DLD1 (cell line): ENCODE measurements at regions not wholly inside any gene's neighbourhood (a gene's known extent, or its start where the extent isn't known, plus 50 kb on each side); places are given as distances from the start of the nearest gene placed in this dataset.
"Not testable (repeated sequence)": the region's sequence is repeated elsewhere in the genome, so short reads cannot be mapped to it uniquely, and the experiment has no call there.

Experiments
- in situ Hi-C: cut with HindIII; loops from 2 replicates; pipeline ENCODE4 v1.10.0; 2017; ENCODE audit warnings: low sequenced_read_pairs

DNA sequence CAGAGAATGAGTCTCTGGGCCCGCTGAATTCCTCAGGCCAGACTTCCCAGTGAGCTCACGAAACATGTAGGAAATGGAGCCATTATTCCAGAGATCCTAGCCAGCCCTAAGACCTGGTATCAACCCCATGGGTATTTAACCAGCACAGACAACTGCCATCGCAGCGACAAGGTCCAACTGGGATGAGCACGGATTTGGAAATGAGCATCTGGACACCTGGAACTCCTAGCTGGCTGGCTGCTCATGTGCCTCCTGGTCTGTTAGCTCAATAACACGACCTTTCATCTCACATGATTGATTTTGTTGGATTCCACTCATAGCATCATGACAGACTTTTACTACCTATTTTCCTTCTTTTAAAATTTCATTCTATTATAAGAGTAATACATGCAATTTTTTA is 51.0 kb downstream of the POU3F3 start:
- in situ Hi-C loops = no loop called here

DNA sequence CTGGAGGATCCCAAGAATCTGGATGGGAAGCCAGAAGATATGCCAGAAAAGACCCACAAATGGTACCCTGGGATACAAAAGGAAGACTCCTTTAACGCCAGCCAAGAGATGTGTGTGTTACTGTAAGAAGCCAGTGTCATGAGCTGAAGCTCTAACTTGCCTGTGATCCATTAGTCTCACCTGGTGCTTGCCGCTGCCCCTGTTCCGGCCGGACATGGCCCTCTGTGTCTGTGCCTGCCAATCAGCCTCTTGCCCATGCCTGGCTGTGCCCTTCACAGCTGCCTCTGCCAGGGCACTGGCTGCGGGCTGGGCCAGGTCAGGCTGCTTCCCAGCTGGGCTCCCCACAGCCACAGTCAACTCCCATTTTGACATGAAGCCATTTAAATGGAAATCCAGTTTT is 55.4 kb downstream of the POU3F3 start:
- in situ Hi-C loops = no loop called here

GRCh38 chr2:104914509-104914908 is 60.6 kb downstream of the POU3F3 start:
- in situ Hi-C loops = no loop called here

DNA sequence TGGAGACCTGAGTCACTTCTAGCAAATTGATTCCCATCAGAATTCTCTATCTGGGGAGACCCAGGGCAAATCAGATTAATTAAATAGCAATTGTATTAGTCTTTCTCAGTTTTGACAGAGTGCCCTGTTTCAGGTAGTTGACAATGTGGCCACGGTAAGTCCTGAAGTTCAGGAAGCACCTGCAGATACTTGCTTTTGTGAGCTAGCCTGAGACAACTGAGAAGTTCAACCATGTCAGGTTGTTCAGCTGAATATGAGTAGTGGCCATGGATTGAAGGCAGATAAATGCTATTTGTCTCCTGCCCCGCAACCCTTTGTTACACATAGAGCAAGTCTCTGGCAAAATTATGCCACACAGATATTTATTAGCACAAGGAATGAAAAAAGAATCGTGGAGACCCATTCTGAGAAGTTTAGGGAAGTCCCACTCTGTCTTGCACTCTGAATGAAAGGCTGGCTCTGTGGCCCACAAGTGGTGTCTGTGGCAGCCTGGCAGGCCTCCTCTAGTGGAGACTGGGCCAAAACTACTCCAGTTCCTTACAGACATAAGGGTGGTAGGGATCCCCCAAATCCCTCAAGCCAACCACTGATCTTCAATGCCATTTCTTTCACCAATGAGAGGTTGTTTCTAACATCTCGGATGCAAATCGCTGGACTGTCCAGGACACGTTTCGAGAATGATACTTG is 61.3 kb downstream of the POU3F3 start:
- in situ Hi-C loops = no loop called here

DNA sequence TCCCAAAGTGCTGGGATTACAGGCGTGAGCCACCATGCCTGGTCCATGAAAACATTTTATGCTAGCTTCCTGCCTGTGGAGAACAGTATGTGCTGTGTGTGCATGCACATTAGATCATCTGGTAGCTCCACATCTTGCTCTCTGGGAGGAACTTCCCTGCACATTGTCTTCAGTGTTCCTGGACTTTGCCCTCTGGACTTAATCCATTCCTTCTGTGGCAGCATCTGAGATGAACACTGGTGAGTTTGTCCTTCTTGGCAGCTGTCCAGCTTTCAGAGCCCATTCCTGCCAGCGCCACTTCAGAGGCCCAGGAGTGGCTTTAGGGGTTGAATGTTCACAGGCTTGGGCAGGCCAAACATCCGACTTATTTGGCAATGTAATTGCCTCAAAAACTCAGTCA is 65.2 kb downstream of the POU3F3 start:
- in situ Hi-C loops = no loop called here

- in situ Hi-C loops = no loop called here
These were observed 69.8 kb downstream of the POU3F3 start for GRCh38 chr2:104923665-104924064.

GRCh38 chr2:104929663-104930062 is 75.7 kb downstream of the POU3F3 start:
- in situ Hi-C loops = loop anchor here (5.0 kb wide), 1 partner anchor 62 kb away; no protein-coding TSS in a partner anchor

DNA sequence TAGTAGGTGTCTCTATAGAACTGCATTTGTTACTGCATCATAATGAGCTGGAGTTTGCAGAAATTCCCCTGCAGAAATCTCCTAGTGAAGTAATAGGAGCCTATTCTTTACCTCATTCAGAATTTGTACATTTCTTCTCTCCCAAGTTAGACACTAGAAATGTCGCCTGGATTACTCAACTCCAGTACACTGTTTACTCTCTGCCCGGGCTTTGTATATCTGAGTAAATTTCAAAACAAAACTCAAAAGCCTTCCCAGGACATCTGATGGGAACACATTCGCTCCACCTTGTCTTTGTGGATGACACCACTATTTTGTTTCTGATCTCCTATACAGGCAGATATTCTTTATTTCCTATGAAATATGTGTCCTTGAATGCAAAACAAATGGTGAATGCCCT is 76.8 kb downstream of the POU3F3 start:
- in situ Hi-C loops = loop anchor here (5.0 kb wide), 1 partner anchor 63 kb away; no protein-coding TSS in a partner anchor

- in situ Hi-C loops = loop anchor here (5.0 kb wide), 1 partner anchor 65 kb away; no protein-coding TSS in a partner anchor
These were observed 78.3 kb downstream of the POU3F3 start for GRCh38 chr2:104932243-104932642.

DNA sequence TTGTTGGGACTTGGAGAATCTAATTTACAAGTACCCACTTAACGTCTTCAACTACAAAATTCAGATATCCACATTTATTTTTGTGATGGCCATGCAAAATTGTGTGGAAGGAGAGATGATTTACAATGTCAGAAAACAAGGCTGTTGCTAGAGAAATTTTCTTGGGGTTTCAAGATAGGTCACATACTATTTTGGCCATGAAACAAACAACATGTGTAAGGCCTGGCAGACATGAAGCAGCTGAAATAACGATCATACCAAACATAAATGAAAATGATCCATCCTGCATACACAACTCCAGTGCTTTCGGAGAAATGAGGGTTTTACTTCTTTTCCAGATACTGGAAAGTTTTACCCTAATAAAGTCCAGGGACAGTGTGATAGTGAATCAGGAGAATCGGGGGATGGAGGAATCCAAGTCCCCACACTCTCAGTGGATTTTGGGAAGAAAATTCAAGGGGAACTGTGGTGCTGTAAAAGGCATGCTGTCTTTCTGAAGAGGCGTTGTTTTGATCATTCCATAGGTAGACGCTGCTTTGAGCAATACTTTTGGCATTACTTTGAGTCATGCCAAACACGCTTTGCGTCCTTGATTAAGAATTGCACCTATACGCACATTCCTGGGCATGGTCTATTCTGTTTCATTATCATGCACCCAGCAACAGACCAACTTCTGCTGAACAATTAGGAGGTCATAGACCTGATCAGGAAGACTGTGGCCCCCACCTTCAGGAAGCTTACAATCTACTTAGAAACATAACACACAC is 79.4 kb downstream of the POU3F3 start:
- in situ Hi-C loops = loop anchor here (5.0 kb wide), 1 partner anchor 66 kb away; no protein-coding TSS in a partner anchor

- in situ Hi-C loops = no loop called here
These were observed 82.6 kb downstream of the POU3F3 start for GRCh38 chr2:104936527-104936926.

DNA sequence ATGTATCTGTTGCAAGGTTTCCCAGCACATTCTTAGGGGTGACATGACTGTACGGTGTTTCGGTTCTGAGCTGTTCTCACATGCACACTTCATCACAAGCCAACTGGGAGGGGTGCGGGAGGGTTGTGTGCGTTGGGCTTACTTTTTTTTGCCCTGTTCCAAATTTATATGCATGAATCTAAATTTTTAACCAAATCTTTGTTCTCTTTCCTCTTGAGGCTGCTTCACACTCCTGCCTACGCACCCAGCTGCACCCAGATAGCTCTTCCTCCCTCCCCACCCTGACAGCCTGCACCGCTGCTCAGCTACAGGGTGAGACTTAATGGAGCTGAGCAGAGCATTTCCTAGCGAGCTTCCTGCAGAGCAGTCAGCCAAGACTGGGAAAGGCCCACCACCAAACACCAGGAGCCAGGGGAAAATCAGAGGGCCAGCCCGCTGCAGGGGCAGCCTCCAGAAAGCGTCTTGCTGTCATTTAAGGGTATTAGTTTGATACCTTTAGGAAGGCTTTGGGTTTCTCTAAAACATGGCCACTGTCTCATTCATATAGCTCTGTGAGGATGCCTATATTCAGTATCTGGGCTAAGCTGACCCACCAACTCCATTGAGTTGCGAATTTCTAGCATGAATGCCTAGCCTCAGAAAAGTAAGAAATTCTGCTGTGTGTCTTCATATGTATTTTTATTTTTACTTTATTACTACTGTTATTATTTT is 84.5 kb downstream of the POU3F3 start:
- in situ Hi-C loops = no loop called here

DNA sequence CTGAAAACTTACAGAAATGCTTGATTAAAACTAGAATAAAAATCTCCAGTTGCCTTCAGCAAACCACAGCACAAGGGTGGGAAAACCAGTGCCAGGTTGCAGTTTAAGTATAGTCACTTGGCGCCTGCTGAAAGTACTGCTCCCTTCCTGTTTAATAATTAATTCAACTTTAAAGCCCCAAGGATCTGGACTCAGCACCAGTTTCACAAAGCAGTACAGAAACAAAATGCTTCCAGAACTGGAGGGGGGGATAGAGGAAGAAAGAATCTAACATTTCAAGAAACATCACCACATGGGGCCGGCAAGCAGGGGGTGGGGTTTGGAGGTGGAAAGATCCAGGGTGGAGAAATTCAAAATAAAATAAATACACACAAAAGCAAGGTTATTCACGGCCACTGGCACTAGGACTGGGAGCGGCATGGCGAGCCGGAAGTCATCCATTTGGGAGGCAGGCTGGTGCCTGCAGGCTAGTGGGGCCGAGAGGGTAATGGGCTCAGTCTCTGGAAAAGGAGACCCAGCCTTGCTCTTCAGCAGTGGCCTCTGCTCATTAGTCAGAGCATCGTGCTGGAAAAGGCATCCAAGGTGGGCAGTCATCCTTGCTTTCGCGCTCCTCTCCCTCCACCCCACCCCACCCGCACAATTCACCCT is 85.8 kb downstream of the POU3F3 start:
- in situ Hi-C loops = no loop called here

DNA sequence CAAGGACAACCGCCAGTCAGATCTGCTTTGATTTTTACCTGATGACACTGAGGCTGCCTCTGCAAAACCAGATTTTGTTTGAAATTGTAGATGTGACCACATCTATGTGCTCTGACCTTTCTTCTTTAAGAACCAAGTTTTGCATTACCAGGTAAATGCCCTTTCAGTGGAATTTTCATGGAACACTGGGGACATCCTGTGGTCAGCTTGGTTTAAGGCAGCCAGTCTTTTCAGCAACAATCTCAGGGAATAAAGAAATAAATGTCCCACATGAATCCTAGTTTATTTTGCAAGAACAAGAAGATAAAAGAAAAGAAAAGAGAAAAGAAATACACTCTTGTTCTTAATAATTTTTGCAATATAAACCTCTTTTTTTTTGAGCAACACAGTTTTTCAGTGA is 90.6 kb downstream of the POU3F3 start:
- in situ Hi-C loops = no loop called here

- in situ Hi-C loops = no loop called here
These were observed 91.2 kb downstream of the POU3F3 start for GRCh38 chr2:104945121-104945520.

DNA sequence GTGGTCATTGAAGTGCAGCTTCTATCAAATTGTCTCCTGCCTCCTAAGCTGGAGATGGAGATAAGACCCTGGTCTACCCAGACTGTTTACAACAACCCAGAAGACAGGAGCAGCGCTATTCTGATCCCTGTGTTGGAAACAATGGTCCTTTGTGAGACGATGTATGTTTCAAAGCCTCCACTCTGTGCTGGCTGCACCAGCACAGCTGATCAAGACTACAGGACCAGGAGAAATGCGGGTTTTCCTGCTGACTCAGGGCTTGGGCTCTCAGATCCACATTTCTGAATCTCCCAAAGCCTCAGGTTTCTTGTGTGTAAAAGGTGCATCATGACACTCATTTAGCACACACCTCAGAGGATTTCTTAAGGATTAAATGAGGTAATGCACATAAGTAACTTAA is 92.0 kb downstream of the POU3F3 start:
- in situ Hi-C loops = no loop called here

DNA sequence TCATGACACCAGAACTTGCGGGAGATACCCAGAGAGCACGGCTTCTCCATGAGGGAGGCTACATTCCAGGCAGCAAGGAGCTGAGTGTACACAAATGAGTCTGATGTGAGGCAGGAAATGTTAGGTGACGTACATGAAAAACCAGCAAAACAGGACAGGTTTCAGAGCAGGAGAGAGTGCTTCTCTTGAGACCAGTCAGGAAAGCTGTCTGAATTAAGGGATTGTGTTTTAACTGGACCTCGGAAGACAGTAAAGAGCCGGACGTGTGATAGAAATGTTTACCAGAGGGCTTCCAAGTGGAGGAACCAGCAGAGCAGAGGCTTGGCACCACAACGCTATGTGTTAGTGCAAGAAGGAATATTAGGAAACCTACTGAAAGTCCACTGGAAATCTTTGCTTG is 90.4 kb upstream of the MRPS9 start:
- in situ Hi-C loops = not testable (repeated sequence)

GRCh38 chr2:104952976-104953375 is 84.9 kb upstream of the MRPS9 start:
- in situ Hi-C loops = no loop called here

GRCh38 chr2:104965900-104966299 is 72.0 kb upstream of the MRPS9 start:
- in situ Hi-C loops = no loop called here

DNA sequence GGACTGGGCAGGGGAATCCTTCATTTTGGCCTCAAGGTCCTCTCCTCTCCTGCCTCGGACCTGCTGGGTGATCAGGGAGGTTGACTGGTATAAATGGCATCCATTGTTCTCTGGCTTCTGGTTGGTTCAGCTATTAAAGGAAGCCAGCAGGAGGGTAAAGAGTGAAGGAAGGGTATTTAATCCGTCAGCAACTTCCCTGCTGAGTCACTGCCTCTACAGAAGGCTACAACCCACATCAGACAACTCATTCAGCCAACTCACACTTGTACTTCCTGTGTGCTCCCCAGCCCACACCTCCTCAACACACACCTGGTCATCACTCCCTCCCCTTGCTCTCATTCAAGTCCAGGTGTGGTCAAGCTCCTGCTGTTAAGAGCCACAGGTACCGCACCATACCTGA is 68.3 kb upstream of the MRPS9 start:
- in situ Hi-C loops = no loop called here

DNA sequence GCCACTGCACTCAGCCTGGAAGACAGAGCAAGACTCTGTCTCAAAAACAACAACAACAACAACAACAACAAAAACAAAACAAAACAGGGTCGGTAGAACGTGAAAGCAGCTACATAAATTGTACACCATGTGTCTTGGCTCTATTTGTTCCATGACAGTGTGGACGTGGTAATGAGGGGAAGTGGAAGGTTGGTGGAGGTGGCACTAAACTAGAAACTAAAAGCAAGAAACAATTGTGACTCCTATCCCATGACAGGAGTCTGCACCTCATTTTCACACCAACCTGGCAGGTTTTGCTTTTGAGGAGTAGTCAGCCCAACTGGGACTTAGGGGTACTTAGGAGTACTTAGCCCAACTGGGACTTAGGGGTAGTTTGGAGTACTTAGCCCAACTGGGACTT is 62.5 kb upstream of the MRPS9 start:
- in situ Hi-C loops = no loop called here
